ENCODE measurements at regions not wholly inside any gene's neighbourhood (a gene's known extent, or its start where the extent isn't known, plus 50 kb on each side); places are given as distances from the start of the nearest gene placed in this dataset.

DNA sequence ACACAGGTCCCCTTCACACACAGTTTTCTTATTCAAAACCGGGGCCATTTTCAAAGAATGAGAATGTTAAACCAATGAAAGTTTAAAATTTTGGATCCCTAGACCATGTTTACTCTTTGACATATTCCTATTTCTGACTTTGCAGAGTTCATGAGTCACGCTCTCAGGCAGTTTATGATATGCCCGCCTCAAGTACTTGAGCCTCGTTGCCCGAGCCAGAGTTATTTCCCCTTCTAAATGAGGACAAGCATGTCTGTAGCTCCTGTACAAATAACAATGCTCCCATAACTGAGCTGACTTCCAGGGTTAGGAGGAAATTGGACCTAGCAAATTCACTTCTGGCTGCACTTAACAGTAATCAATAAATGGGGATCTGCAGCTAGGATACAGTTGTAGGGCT, 87.9 kb upstream of the PDE1C start:
- H3K4me2 ChIP-seq (ENCODE audit: low read length): no peak overlapping the region
- no peaks in the 10 kb centered on the region for H3K9me3 ChIP-seq (ENCODE audit: control insufficient read depth, insufficient read depth, low read length)
- no peak overlapping the region for H3K27ac ChIP-seq (ENCODE audit: low read depth, low read length)
- H3K27me3 ChIP-seq (ENCODE audit: control insufficient read depth, low read length): 0 out of 2 replicates have a peak, but pooled peaks cover 2% of the 10 kb centered on the region
- H3K79me2 ChIP-seq (ENCODE audit: control insufficient read depth, low read length): no peaks in the 10 kb centered on the region
- TF ChIP-seq, protein P1, sequence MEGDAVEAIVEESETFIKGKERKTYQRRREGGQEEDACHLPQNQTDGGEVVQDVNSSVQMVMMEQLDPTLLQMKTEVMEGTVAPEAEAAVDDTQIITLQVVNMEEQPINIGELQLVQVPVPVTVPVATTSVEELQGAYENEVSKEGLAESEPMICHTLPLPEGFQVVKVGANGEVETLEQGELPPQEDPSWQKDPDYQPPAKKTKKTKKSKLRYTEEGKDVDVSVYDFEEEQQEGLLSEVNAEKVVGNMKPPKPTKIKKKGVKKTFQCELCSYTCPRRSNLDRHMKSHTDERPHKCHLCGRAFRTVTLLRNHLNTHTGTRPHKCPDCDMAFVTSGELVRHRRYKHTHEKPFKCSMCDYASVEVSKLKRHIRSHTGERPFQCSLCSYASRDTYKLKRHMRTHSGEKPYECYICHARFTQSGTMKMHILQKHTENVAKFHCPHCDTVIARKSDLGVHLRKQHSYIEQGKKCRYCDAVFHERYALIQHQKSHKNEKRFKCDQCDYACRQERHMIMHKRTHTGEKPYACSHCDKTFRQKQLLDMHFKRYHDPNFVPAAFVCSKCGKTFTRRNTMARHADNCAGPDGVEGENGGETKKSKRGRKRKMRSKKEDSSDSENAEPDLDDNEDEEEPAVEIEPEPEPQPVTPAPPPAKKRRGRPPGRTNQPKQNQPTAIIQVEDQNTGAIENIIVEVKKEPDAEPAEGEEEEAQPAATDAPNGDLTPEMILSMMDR (IDR thresholded peaks at IDR 0.05; ENCODE audit: low read depth, low read length, poor library complexity, severe bottlenecking): no peak
- TF ChIP-seq EZH2phosphoT487 (IDR thresholded peaks at IDR 0.05; ENCODE audit: borderline replicate concordance, low read length): no peak
- H3K4me1 ChIP-seq (ENCODE audit: control insufficient read depth, low read length): no peaks in the 10 kb centered on the region
- H3K9me2 ChIP-seq (replicated peaks; ENCODE audit: control insufficient read depth, low read length): no peaks in the 10 kb centered on the region
- H3F3A ChIP-seq (ENCODE audit: control insufficient read depth, insufficient read depth): no peaks in the 10 kb centered on the region
- no peaks in the 10 kb centered on the region for H4K20me1 ChIP-seq (ENCODE audit: control insufficient read depth, insufficient read depth, low read depth, low read length)
- H3K4me3 ChIP-seq (ENCODE audit: low read length): no peak overlapping the region
- H3K36me3 ChIP-seq (ENCODE audit: control insufficient read depth, low read length): no peaks in the 10 kb centered on the region

DNA sequence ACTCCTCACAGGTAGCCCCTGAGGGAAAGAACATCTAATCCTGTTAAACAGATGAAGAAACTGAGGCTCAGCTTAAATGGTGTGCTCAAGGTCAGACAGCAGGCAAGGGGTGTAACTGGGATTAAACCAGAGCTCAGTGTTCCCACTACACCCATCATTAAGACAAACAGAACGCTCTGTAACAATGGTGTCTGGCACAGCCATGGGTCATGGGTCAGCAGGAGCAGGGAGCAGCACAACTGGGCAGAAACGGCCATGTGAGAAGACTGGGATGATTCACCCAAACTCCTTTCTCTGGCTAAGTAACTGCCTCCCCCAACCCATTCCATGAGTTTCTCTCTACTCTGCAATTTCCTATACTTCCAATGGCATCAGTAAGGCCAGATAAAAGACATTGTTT, 85.5 kb upstream of the PDE1C start:
- no peaks in the 10 kb centered on the region for H3K36me3 ChIP-seq (ENCODE audit: control insufficient read depth, low read length)
- no peak overlapping the region for H3K4me3 ChIP-seq (ENCODE audit: low read length)
- no peak overlapping the region for H3K27ac ChIP-seq (ENCODE audit: low read depth, low read length)
- no peaks in the 10 kb centered on the region for H3K79me2 ChIP-seq (ENCODE audit: control insufficient read depth, low read length)
- 0 out of 2 replicates have a peak, but pooled peaks cover 2% of the 10 kb centered on the region for H3K27me3 ChIP-seq (ENCODE audit: control insufficient read depth, low read length)
- no peaks in the 10 kb centered on the region for H3K9me3 ChIP-seq (ENCODE audit: control insufficient read depth, insufficient read depth, low read length)
- TF ChIP-seq, protein P1 (IDR thresholded peaks at IDR 0.05; ENCODE audit: low read depth, low read length, poor library complexity, severe bottlenecking): no peak
- no peak for TF ChIP-seq EZH2phosphoT487 (IDR thresholded peaks at IDR 0.05; ENCODE audit: borderline replicate concordance, low read length)
- H3K9me2 ChIP-seq (replicated peaks; ENCODE audit: control insufficient read depth, low read length): no peaks in the 10 kb centered on the region
- H3K4me1 ChIP-seq (ENCODE audit: control insufficient read depth, low read length): no peaks in the 10 kb centered on the region
- no peak overlapping the region for H3K4me2 ChIP-seq (ENCODE audit: low read length)
- H4K20me1 ChIP-seq (ENCODE audit: control insufficient read depth, insufficient read depth, low read depth, low read length): no peaks in the 10 kb centered on the region
- no peaks in the 10 kb centered on the region for H3F3A ChIP-seq (ENCODE audit: control insufficient read depth, insufficient read depth)

DNA sequence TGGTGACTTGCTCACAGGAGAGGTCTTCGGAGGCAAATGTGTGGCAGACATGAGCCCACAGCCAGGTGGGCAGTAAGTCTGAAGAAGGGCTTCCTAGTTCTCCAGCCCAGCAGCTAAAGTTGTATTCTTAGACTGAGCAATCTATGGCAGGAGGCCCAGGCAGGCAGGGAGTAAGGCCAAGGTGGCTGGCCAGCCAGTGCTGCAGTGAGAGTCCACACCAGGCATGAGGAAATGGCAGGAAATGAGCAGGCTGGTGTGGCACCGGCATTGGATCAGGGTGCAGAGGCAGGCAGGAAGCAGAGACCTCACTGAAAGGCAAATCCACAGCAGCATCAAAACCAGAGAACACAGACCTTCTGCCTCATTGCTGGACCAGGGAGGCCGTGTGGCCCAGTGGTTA, 84.6 kb upstream of the PDE1C start:
- no peak for TF ChIP-seq EZH2phosphoT487 (IDR thresholded peaks at IDR 0.05; ENCODE audit: borderline replicate concordance, low read length)
- TF ChIP-seq, protein P1 (IDR thresholded peaks at IDR 0.05; ENCODE audit: low read depth, low read length, poor library complexity, severe bottlenecking): no peak
- H3K27me3 ChIP-seq (ENCODE audit: control insufficient read depth, low read length): 0 out of 2 replicates have a peak, but pooled peaks cover 2% of the 10 kb centered on the region
- no peak overlapping the region for H3K4me3 ChIP-seq (ENCODE audit: low read length)
- H3K4me1 ChIP-seq (ENCODE audit: control insufficient read depth, low read length): no peaks in the 10 kb centered on the region
- H3K9me2 ChIP-seq (replicated peaks; ENCODE audit: control insufficient read depth, low read length): no peaks in the 10 kb centered on the region
- no peaks in the 10 kb centered on the region for H4K20me1 ChIP-seq (ENCODE audit: control insufficient read depth, insufficient read depth, low read depth, low read length)
- H3K4me2 ChIP-seq (ENCODE audit: low read length): no peak overlapping the region
- no peaks in the 10 kb centered on the region for H3K36me3 ChIP-seq (ENCODE audit: control insufficient read depth, low read length)
- H3K79me2 ChIP-seq (ENCODE audit: control insufficient read depth, low read length): no peaks in the 10 kb centered on the region
- no peak overlapping the region for H3K27ac ChIP-seq (ENCODE audit: low read depth, low read length)
- no peaks in the 10 kb centered on the region for H3K9me3 ChIP-seq (ENCODE audit: control insufficient read depth, insufficient read depth, low read length)
- no peaks in the 10 kb centered on the region for H3F3A ChIP-seq (ENCODE audit: control insufficient read depth, insufficient read depth)

Measured in DOHH2 (cell line).